Right lobe of liver (tissue), 4 donors: ENCODE measurements at regions not wholly inside any gene's neighbourhood (a gene's known extent, or its start where the extent isn't known, plus 50 kb on each side); places are given as distances from the start of the nearest gene placed in this dataset.

ENCODE experiments used
- CTCF ChIP-seq, 4 donors: fragments of 200-600 bp in 3 of 4; fragments of 450-650 bp in 1 of 4; IDR thresholded peaks; one replicate each; pipeline versions ENCODE4 v1.5.1 to v1.8.0; 2016 to 2022; ENCODE audit warnings: antibody characterized with exemption in 4 of 4, mild to moderate bottlenecking in 2 of 4
- POLR2A ChIP-seq: fragments of 450-650 bp; IDR thresholded peaks from one replicate; pipeline ENCODE4 v1.6.1; 2017; ENCODE audit warnings: antibody characterized with exemption, mild to moderate bottlenecking
- donor health status: DM: no; HTN: no; CAD: no.
- donor health status: DM: no; HTN: no; CAD: no.
- donor health status: DM: no; HTN: yes; CAD: no.

GRCh38 chr5:67679184-67679841 lies 482.7 kb upstream of the CD180 start:
- TF ChIP-seq CTCF (IDR thresholded peaks at IDR 0.05) (no peak), POLR2A (no peak)
